ENCODE measurements at regions not wholly inside any gene's neighbourhood (a gene's known extent, or its start where the extent isn't known, plus 50 kb on each side); places are given as distances from the start of the nearest gene placed in this dataset.
"Not testable (repeated sequence)": the region's sequence is repeated elsewhere in the genome, so short reads cannot be mapped to it uniquely, and the experiment has no call there.

DNA sequence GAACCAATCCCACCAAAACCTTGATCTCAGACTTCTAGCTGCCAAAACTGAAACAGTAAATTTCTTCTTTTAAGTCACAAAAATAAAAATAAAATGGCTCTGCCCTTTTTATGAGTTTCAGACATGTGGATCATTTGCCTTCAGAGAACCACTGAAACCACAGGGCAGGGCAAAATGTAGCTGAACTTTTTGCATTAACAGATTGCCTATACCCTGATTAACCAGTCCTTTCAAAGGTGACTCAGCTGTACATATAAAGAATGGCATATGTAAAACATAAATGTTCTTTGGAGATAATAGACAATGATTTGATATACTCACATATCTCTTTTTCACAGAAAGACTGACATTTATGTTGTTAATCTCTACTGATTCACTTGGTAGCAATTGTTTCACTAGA is 187.1 kb upstream of the GRIN3A start:
- no peak overlapping the region for H3K27ac Mint-ChIP-seq
- Histone ChIP-seq H3K4me2 (no peak overlapping the region), H4K20me1 (ENCODE audit: low read depth) (no peaks in the 10 kb centered on the region), H3K27me3 (no peaks in the 10 kb centered on the region), H3K4me3 (no peak overlapping the region), H3K36me3 (no peaks in the 10 kb centered on the region), H3K9ac (no peak overlapping the region), H3K79me2 (ENCODE audit: low read depth) (no peaks in the 10 kb centered on the region), H3K27ac (no peak overlapping the region), H3K4me1 (no peaks in the 10 kb centered on the region), H3F3A (ENCODE audit: low read depth) (no peaks in the 10 kb centered on the region), H3K9me3 (ENCODE audit: low read depth) (no peaks in the 10 kb centered on the region), H2AFZ (replicated peaks) (no peak overlapping the region)
- no peak overlapping the region for H3K4me3 Mint-ChIP-seq
- H3K27me3 Mint-ChIP-seq (ENCODE audit: insufficient read depth, low read depth), result no peaks in the 10 kb centered on the region
- TF ChIP-seq, protein P1, sequence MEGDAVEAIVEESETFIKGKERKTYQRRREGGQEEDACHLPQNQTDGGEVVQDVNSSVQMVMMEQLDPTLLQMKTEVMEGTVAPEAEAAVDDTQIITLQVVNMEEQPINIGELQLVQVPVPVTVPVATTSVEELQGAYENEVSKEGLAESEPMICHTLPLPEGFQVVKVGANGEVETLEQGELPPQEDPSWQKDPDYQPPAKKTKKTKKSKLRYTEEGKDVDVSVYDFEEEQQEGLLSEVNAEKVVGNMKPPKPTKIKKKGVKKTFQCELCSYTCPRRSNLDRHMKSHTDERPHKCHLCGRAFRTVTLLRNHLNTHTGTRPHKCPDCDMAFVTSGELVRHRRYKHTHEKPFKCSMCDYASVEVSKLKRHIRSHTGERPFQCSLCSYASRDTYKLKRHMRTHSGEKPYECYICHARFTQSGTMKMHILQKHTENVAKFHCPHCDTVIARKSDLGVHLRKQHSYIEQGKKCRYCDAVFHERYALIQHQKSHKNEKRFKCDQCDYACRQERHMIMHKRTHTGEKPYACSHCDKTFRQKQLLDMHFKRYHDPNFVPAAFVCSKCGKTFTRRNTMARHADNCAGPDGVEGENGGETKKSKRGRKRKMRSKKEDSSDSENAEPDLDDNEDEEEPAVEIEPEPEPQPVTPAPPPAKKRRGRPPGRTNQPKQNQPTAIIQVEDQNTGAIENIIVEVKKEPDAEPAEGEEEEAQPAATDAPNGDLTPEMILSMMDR (IDR thresholded peaks at IDR 0.05), result no peak
- TF ChIP-seq EZH2 (IDR thresholded peaks at IDR 0.05) (no peak), EZH2phosphoT487 (IDR thresholded peaks at IDR 0.05) (no peak)
- H3K4me1 Mint-ChIP-seq, result peaks cover 12% of the 10 kb centered on the region
- no peak for DNase-seq (ENCODE audit: low spot score)
- H3K36me3 Mint-ChIP-seq, result no peaks in the 10 kb centered on the region
- no peaks in the 10 kb centered on the region for H3K9me3 Mint-ChIP-seq

DNA sequence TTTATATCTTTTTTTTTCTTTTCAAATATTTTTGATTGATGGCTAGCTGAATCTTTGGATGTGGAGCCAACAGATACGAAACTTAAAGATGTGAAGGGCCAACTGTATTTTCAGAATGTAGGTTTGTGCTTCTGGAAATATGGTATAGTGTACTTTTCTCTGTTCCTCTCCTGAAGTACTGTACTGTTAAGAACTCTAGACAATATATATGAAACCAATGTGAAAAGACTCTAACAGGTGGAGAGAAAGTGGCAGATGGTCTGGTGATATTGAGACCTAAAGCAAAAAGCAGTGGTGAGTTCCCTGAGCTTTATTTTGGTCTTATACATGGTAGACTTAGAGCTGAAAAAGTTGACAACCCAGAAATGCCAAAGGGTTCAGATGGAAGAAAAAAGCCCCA is 185.0 kb upstream of the GRIN3A start:
- no peak for TF ChIP-seq EZH2 (IDR thresholded peaks at IDR 0.05)
- no peak for TF ChIP-seq EZH2phosphoT487 (IDR thresholded peaks at IDR 0.05)
- TF ChIP-seq, protein P1 (IDR thresholded peaks at IDR 0.05), result no peak
- no peaks in the 10 kb centered on the region for H3K9me3 Mint-ChIP-seq
- no peak overlapping the region for H3K27ac ChIP-seq
- DNase-seq (ENCODE audit: low spot score), result no peak
- no peaks in the 10 kb centered on the region for H3K36me3 Mint-ChIP-seq
- H3K4me2 ChIP-seq, result no peak overlapping the region
- H3K9me3 ChIP-seq (ENCODE audit: low read depth), result no peaks in the 10 kb centered on the region
- no peaks in the 10 kb centered on the region for H3K36me3 ChIP-seq
- no peaks in the 10 kb centered on the region for H3K4me1 ChIP-seq
- no peaks in the 10 kb centered on the region for H3F3A ChIP-seq (ENCODE audit: low read depth)
- H3K27me3 ChIP-seq, result no peaks in the 10 kb centered on the region
- H3K79me2 ChIP-seq (ENCODE audit: low read depth), result no peaks in the 10 kb centered on the region
- no peak overlapping the region for H3K4me3 ChIP-seq
- H3K9ac ChIP-seq, result no peak overlapping the region
- no peaks in the 10 kb centered on the region for H4K20me1 ChIP-seq (ENCODE audit: low read depth)
- H3K27ac Mint-ChIP-seq, result no peak overlapping the region
- no peak overlapping the region for H2AFZ ChIP-seq (replicated peaks)
- peaks cover 15% of the 10 kb centered on the region for H3K4me1 Mint-ChIP-seq
- H3K4me3 Mint-ChIP-seq, result no peak overlapping the region
- no peaks in the 10 kb centered on the region for H3K27me3 Mint-ChIP-seq (ENCODE audit: insufficient read depth, low read depth)

DNA sequence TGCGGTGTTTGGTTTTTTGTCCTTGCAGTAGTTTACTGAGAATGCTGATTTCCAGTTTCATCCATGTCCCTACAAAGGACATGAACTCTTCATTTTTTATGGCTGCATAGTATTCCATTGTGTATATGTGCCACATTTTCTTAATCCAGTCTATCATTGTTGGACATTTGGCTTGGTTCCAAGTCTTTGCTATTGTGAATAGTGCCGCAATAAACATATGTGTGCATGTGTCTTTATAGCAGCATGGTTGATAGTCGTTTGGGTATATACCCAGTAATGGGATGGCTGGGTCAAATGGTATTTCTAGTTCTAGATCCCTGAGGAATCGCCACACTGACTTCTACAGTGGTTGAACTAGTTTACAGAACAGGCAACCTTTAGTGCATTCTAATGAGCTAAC is 178.5 kb upstream of the GRIN3A start:
- H3K4me3 Mint-ChIP-seq; H3K36me3 ChIP-seq; H3K4me3 ChIP-seq; H3K27ac ChIP-seq; H3K27me3 Mint-ChIP-seq (ENCODE audit: insufficient read depth, low read depth); H3K4me1 ChIP-seq; H3K27me3 ChIP-seq; H3K4me1 Mint-ChIP-seq; H3K27ac Mint-ChIP-seq; H3K9ac ChIP-seq; H3K9me3 ChIP-seq (ENCODE audit: low read depth); H2AFZ ChIP-seq (replicated peaks); H4K20me1 ChIP-seq (ENCODE audit: low read depth); H3K9me3 Mint-ChIP-seq; DNase-seq (ENCODE audit: low spot score); H3K36me3 Mint-ChIP-seq; H3K79me2 ChIP-seq (ENCODE audit: low read depth); H3K4me2 ChIP-seq; H3F3A ChIP-seq (ENCODE audit: low read depth): not testable (repeated sequence)

DNA sequence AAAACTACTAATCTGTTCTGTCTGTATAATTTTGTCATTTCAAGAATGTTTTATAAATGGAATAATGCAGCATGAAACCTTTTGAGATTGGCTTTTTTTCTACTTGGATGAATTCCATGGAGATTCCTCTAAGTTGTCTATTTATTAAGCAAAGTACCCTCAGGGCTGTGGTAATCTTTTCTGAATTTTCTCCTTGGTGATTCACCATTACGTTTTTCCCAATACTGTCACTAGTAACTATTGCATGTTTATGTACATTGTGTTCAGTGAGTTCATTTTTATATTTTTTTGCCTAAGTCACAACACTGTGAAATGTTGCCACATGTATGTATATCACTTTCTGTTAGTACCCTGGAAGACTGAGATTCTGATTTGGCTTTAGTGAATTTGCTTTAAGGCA is 177.0 kb upstream of the GRIN3A start:
- no peak overlapping the region for H2AFZ ChIP-seq (replicated peaks)
- H3K9ac ChIP-seq, result no peak overlapping the region
- DNase-seq (ENCODE audit: low spot score), result no peak
- Mint-ChIP-seq H3K27ac (peak overlapping the region; percentile 47), H3K4me1 (peaks cover 3% of the 10 kb centered on the region), H3K36me3 (no peaks in the 10 kb centered on the region), H3K27me3 (ENCODE audit: insufficient read depth, low read depth) (no peaks in the 10 kb centered on the region), H3K9me3 (no peaks in the 10 kb centered on the region), H3K4me3 (no peak overlapping the region)
- H3K36me3 ChIP-seq, result no peaks in the 10 kb centered on the region
- peaks cover 4% of the 10 kb centered on the region for H3K9me3 ChIP-seq (ENCODE audit: low read depth)
- H3K4me3 ChIP-seq, result no peak overlapping the region
- H3F3A ChIP-seq (ENCODE audit: low read depth), result no peaks in the 10 kb centered on the region
- no peaks in the 10 kb centered on the region for H3K4me1 ChIP-seq
- no peaks in the 10 kb centered on the region for H3K27me3 ChIP-seq
- no peak overlapping the region for H3K27ac ChIP-seq
- H4K20me1 ChIP-seq (ENCODE audit: low read depth), result no peaks in the 10 kb centered on the region
- no peak for TF ChIP-seq EZH2 (IDR thresholded peaks at IDR 0.05)
- TF ChIP-seq, protein P1 (IDR thresholded peaks at IDR 0.05), result no peak
- no peak for TF ChIP-seq EZH2phosphoT487 (IDR thresholded peaks at IDR 0.05)
- no peaks in the 10 kb centered on the region for H3K79me2 ChIP-seq (ENCODE audit: low read depth)
- no peak overlapping the region for H3K4me2 ChIP-seq

All from neural progenitor cell (in vitro differentiated cells).